ENCODE measurements at regions not wholly inside any gene's neighbourhood (a gene's known extent, or its start where the extent isn't known, plus 50 kb on each side); places are given as distances from the start of the nearest gene placed in this dataset.

DNA sequence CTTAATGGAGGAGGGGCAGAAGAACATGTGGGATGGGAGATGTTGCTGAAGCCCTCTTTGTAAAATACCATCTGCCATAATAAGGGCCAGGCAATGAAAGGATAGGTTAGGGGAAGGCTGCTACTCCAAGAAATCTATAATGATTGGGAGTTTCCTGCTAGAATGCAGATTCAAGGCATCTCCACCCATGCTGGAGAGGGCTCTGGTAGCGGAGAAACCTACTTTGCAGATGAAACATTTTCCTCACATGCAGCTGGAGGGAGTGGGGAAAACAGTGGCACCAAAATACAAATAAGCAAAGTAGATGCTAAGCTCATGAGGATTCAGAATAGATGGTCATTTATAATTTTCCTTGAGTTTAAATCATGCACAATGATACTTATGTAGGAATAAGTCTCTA lies 82.3 kb upstream of the GCFC2 start:
- FAIRE-seq = no peak

- no peak for FAIRE-seq
Measured at GRCh38 chr2:75792146-75792545, 81.4 kb upstream of the GCFC2 start.

GRCh38 chr2:75790814-75791467 lies 80.2 kb upstream of the GCFC2 start:
- FAIRE-seq = no peak

GRCh38 chr2:75790121-75790813 lies 79.6 kb upstream of the GCFC2 start:
- no peak for FAIRE-seq

DNA sequence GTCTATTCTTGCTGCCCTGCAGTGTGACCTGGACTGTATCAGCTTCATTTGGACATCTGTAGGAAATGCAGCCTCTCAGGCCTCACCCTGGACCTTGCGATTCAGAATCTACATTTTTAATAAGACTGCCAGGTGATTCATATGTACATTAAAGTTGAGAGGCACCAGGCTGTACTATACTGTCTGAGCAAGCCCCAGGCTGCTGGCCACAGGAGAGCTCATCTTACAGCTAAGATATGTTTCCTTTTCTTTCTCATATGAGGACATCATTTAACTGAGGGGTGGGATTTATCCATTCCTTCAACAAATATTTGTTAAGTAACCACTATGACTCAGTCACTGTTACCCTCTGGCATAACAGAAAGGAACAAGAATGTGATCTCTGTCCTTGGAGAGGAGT lies 78.2 kb upstream of the GCFC2 start:
- no peak for FAIRE-seq

- no peak for FAIRE-seq
Measured at GRCh38 chr2:75788154-75788553, 77.4 kb upstream of the GCFC2 start.

DNA sequence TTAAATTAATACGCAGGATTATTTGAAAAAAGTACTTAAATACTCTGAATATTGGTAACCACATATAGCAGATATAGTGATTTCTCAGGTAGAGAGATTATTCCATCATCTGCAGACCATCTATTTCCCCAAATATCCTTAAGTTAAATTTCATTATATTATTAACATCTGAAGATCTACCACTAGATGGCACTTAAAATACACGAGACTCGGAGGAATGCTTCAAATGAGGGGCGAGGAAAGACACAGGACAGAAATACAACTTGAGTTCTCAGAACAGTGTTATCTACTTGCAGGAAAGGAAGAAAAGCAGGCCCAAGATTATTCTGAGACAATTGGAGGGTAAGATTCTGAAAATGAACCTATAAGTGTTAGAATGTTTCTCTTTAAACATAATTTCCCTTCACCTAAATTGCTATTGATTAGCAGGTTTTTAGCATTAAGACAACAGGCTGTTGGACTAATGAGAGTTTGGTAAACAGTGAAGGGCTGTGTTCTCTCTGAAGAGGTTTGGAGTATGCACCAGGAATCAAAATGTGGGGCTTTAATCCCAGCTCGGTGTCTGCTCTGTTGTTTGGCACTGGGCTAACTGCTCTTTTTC lies 76.9 kb upstream of the GCFC2 start:
- peak; percentile 93 for FAIRE-seq

- no peak for FAIRE-seq
Measured at GRCh38 chr2:75775311-75775823, 64.7 kb upstream of the GCFC2 start.

GRCh38 chr2:75772908-75773630 lies 62.4 kb upstream of the GCFC2 start:
- no peak for FAIRE-seq

- FAIRE-seq = no peak
Measured at GRCh38 chr2:75765798-75766197, 55.1 kb upstream of the GCFC2 start.

GRCh38 chr2:75764611-75765010 lies 53.9 kb upstream of the GCFC2 start:
- FAIRE-seq = no peak

Data from G401.6 (cell line).